ENCODE measurements at regions not wholly inside any gene's neighbourhood (a gene's known extent, or its start where the extent isn't known, plus 50 kb on each side); places are given as distances from the start of the nearest gene placed in this dataset.

GRCh38 chr1:201736707-201737320 lies 92.1 kb upstream of the IPO9 start:
- Histone ChIP-seq H2AFZ (ENCODE audit: control insufficient read depth, low read depth, low read length) (peak overlapping the region; percentile 18), H3K4me2 (ENCODE audit: control insufficient read depth, insufficient read depth) (peak overlapping the region; percentile 67), H3K27me3 (replicated peaks in 1 of 2; ENCODE audit: control insufficient read depth in 2 of 2, insufficient read depth in 2 of 2, low read length in 1 of 2) (peaks cover 0 to 4% of the 10 kb centered on the region in 2 experiments; a peak in 2 of 4 replicates), H3K9me3 (replicated peaks; ENCODE audit: control insufficient read depth, insufficient read depth, low read length) (no peaks in the 10 kb centered on the region), H3K36me3 (ENCODE audit: control insufficient read depth in 2 of 2, insufficient read depth in 2 of 2, low read length in 1 of 2) (no peaks in the 10 kb centered on the region), H4K20me1 (ENCODE audit: control insufficient read depth, insufficient read depth) (no peaks in the 10 kb centered on the region), H3K4me3 (0 out of 2 replicates have a peak overlapping the region, but pooled peaks have one; percentile 7), H3K79me2 (ENCODE audit: control insufficient read depth, insufficient read depth, low read length) (no peaks in the 10 kb centered on the region), H3K27ac (ENCODE audit: control insufficient read depth, insufficient read depth) (no peak overlapping the region), H3K4me1 (ENCODE audit: control insufficient read depth, insufficient read depth, low read length) (peaks cover 12% of the 10 kb centered on the region), H3K9ac (ENCODE audit: control insufficient read depth, insufficient read depth, low read length) (no peak overlapping the region)
- FAIRE-seq (no peak), DNase-seq (ENCODE audit: low read depth, low spot score) (no peak), ATAC-seq (no peak)
- in situ Hi-C loops (cut with MboI) = no loop called here
- no TSS peak for BruUV-seq (replicated peaks)
- 8% methylated on average over 6 of the region's 6 CpGs for WGBS (ENCODE audit: insufficient coverage, insufficient replicate concordance, low lambda C conversion rate, missing lambda C conversion rate)
- no peak for TF ChIP-seq ZZZ3 (IDR thresholded peaks at IDR 0.05; ENCODE audit: control insufficient read depth, insufficient read length, low read depth)
- TF ChIP-seq FOXK2 (IDR thresholded peaks at IDR 0.05) = no peak
- no peak for TF ChIP-seq POU2F2 (IDR thresholded peaks at IDR 0.05; ENCODE audit: borderline replicate concordance, low read depth, low read length)
- no peak for TF ChIP-seq RFX5 (IDR thresholded peaks at IDR 0.05; ENCODE audit: low read depth, low read length)
- no peak for TF ChIP-seq RB1 (IDR thresholded peaks at IDR 0.05; ENCODE audit: borderline replicate concordance)
- TF ChIP-seq CREM (IDR thresholded peaks at IDR 0.05; ENCODE audit: low read depth) = no peak
- POLR2A ChIA-PET = no interaction called here
- intact Hi-C loops (cut with micrococcal nuclease; ENCODE audit: unreplicated experiment) = no loop called here
- RAD21 ChIA-PET (ENCODE audit: unreplicated experiment) = interaction anchor here (0.8 kb wide), 1 partner anchor 25 kb away, joined by 3 read pairs; no protein-coding TSS in a partner anchor
- CTCF ChIA-PET = interaction anchor here (0.8 kb wide), 2 partner anchors 27 to 56 kb away, joined by 3 to 5 read pairs; no protein-coding TSS in a partner anchor
- SMC1A ChIA-PET (ENCODE audit: uncharacterized antibody, unreplicated experiment) = interaction anchor here (1.1 kb wide), 1 partner anchor 27 kb away, joined by 3 read pairs; no protein-coding TSS in a partner anchor

- ATAC-seq (no peak), DNase-seq (ENCODE audit: low read depth, low spot score) (no peak), FAIRE-seq (no peak)
- SMC1A ChIA-PET (ENCODE audit: uncharacterized antibody, unreplicated experiment) = interaction anchor here (1.1 kb wide), 1 partner anchor 26 kb away, joined by 3 read pairs; no protein-coding TSS in a partner anchor
- Histone ChIP-seq H3K4me2 (ENCODE audit: control insufficient read depth, insufficient read depth) (peak overlapping the region; percentile 67), H3K79me2 (ENCODE audit: control insufficient read depth, insufficient read depth, low read length) (no peaks in the 10 kb centered on the region), H3K4me3 (no peak overlapping the region), H4K20me1 (ENCODE audit: control insufficient read depth, insufficient read depth) (no peaks in the 10 kb centered on the region), H2AFZ (ENCODE audit: control insufficient read depth, low read depth, low read length) (peak overlapping the region; percentile 18), H3K9ac (ENCODE audit: control insufficient read depth, insufficient read depth, low read length) (no peak overlapping the region), H3K4me1 (ENCODE audit: control insufficient read depth, insufficient read depth, low read length) (peaks cover 12% of the 10 kb centered on the region), H3K9me3 (replicated peaks; ENCODE audit: control insufficient read depth, insufficient read depth, low read length) (no peaks in the 10 kb centered on the region), H3K27me3 (replicated peaks in 1 of 2; ENCODE audit: control insufficient read depth in 2 of 2, insufficient read depth in 2 of 2, low read length in 1 of 2) (peaks cover 0 to 4% of the 10 kb centered on the region in 2 experiments; a peak in 2 of 4 replicates), H3K27ac (ENCODE audit: control insufficient read depth, insufficient read depth) (no peak overlapping the region), H3K36me3 (ENCODE audit: control insufficient read depth in 2 of 2, insufficient read depth in 2 of 2, low read length in 1 of 2) (no peaks in the 10 kb centered on the region)
- in situ Hi-C loops (cut with MboI) (no loop called here), intact Hi-C loops (cut with micrococcal nuclease; ENCODE audit: unreplicated experiment) (no loop called here)
- CTCF ChIA-PET = interaction anchor here (0.8 to 1.2 kb wide), 3 partner anchors 28 to 56 kb away, joined by 3 to 7 read pairs (median 5); no protein-coding TSS in a partner anchor
- no TSS peak for BruUV-seq (replicated peaks)
- WGBS (ENCODE audit: insufficient coverage, insufficient replicate concordance, low lambda C conversion rate, missing lambda C conversion rate) = 21% methylated on average over 5 of the region's 5 CpGs
- RAD21 ChIA-PET (ENCODE audit: unreplicated experiment) = interaction anchor here (0.8 kb wide), 1 partner anchor 26 kb away, joined by 3 read pairs; no protein-coding TSS in a partner anchor
- POLR2A ChIA-PET = no interaction called here
- no peak for TF ChIP-seq FOS (IDR thresholded peaks at IDR 0.05; ENCODE audit: borderline replicate concordance, extremely low read depth, insufficient read length)
- no peak for TF ChIP-seq POLR2AphosphoS2 (IDR thresholded peaks at IDR 0.05; ENCODE audit: low read depth, low read length)
- TF ChIP-seq HDGF (IDR thresholded peaks at IDR 0.05) = no peak
- no peak for TF ChIP-seq MTA2 (IDR thresholded peaks at IDR 0.05; ENCODE audit: low read depth)
- TF ChIP-seq ZNF622 (IDR thresholded peaks at IDR 0.05) = no peak
- no peak for TF ChIP-seq CREB1 (IDR thresholded peaks at IDR 0.05; ENCODE audit: low read depth)
- no peak for TF ChIP-seq BACH1 (IDR thresholded peaks at IDR 0.05; ENCODE audit: borderline replicate concordance)
- TF ChIP-seq MYC (IDR thresholded peaks at IDR 0.05; ENCODE audit: insufficient read depth, insufficient read length, insufficient replicate concordance, low read length, severe bottlenecking) = no peak
- TF ChIP-seq CHD2 (IDR thresholded peaks at IDR 0.05; ENCODE audit: borderline replicate concordance, low read depth, low read length) = no peak
- TF ChIP-seq IRF3 (IDR thresholded peaks at IDR 0.05) = no peak
Measured at GRCh38 chr1:201737352-201738060, 91.5 kb upstream of the IPO9 start.

Data from GM12878 (cell line).